Activated CD8-positive, alpha-beta memory T cell treated with anti-CD3 and anti-CD28 coated beads, Interleukin-2, amount 10 ng/mL, durations not matched to agents 7 days and 5 days (primary cell): ENCODE measurements at regions not wholly inside any gene's neighbourhood (a gene's known extent, or its start where the extent isn't known, plus 50 kb on each side); places are given as distances from the start of the nearest gene placed in this dataset.

ENCODE experiments used
- ATAC-seq: fragments of 150-1000 bp; cut with Tn5 transposase; one replicate; pipeline ENCODE4 v1.10.0; 2021; ENCODE audit warnings: moderate library complexity
- CTCF ChIA-PET: fragments of 350-600 bp; sonication (Branson Sonifier 250); formaldehyde crosslinking; loops from one replicate; lab custom pipeline; 2021; ENCODE audit warnings: antibody characterized with exemption; lab: Charles Lee
- DNase-seq: peaks from one replicate; pipeline ENCODE4 v3.0.0-alpha.2; 2020
- H3K27ac Mint-ChIP-seq: one replicate; pipeline ENCODE4 v1.8.0; 2021; ENCODE audit warnings: mild to moderate bottlenecking, mixed read lengths
- H3K27me3 Mint-ChIP-seq: one replicate; pipeline ENCODE4 v1.8.0; 2021; ENCODE audit warnings: mixed read lengths
- H3K36me3 Mint-ChIP-seq: one replicate; pipeline ENCODE4 v1.8.0; 2021; ENCODE audit warnings: mild to moderate bottlenecking, mixed read lengths
- H3K4me1 Mint-ChIP-seq: one replicate; pipeline ENCODE4 v1.8.0; 2021; ENCODE audit warnings: mixed read lengths
- H3K4me3 Mint-ChIP-seq: one replicate; pipeline ENCODE4 v1.8.0; 2021; ENCODE audit warnings: mild to moderate bottlenecking, moderate library complexity, mixed read lengths
- H3K9me3 Mint-ChIP-seq: one replicate; pipeline ENCODE4 v1.8.0; 2022; ENCODE audit warnings: low read depth, mixed read lengths

- Mint-ChIP-seq H3K9me3 (peaks cover 10% of the 10 kb centered on the region), H3K4me1 (no peaks in the 10 kb centered on the region), H3K36me3 (no peaks in the 10 kb centered on the region), H3K27me3 (no peaks in the 10 kb centered on the region), H3K27ac (no peak overlapping the region), H3K4me3 (no peak overlapping the region)
- DNase-seq (no peak), ATAC-seq (no peak)
- CTCF ChIA-PET: no interaction called here
Measured at GRCh38 chr5:145218982-145219381, 616.2 kb downstream of the PRELID2 start.

DNA sequence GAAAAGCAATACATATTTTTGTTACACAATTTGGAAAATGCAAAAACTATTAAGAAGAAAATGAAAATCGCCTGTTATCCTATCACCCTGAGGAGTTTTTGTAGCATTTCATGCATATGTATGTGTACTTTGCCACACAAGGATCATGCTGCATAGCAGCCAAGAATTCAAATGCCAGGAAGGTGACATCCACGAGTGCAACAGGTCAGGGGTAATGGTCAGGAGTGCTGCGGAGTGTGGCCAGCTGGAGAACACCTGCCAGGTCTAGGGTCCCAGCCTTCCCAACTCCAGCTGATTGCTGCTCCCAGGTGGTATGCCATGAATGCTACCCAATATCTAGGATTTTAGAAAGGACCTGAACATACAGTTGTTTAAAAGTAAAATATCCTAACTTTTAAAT is 617.1 kb downstream of the PRELID2 start:
- H3K36me3 Mint-ChIP-seq: no peaks in the 10 kb centered on the region
- no peaks in the 10 kb centered on the region for H3K4me1 Mint-ChIP-seq
- no peak overlapping the region for H3K4me3 Mint-ChIP-seq
- DNase-seq (no peak), ATAC-seq (no peak)
- H3K27me3 Mint-ChIP-seq: no peaks in the 10 kb centered on the region
- CTCF ChIA-PET: no interaction called here
- no peak overlapping the region for H3K27ac Mint-ChIP-seq
- peaks cover 10% of the 10 kb centered on the region for H3K9me3 Mint-ChIP-seq

- CTCF ChIA-PET: no interaction called here
Measured at GRCh38 chr5:145210020-145210419, 625.1 kb downstream of the PRELID2 start.

GRCh38 chr5:145205546-145205945 is 629.6 kb downstream of the PRELID2 start:
- no peak for DNase-seq
- CTCF ChIA-PET: no interaction called here
- H3K27ac Mint-ChIP-seq: no peak overlapping the region
- H3K9me3 Mint-ChIP-seq: peaks cover 14% of the 10 kb centered on the region
- ATAC-seq: no peak
- no peaks in the 10 kb centered on the region for H3K4me1 Mint-ChIP-seq
- H3K4me3 Mint-ChIP-seq: no peak overlapping the region
- no peaks in the 10 kb centered on the region for H3K36me3 Mint-ChIP-seq
- H3K27me3 Mint-ChIP-seq: no peaks in the 10 kb centered on the region

More at GRCh38 chr5:145210020-145210419, 625.1 kb downstream of the PRELID2 start:
- Mint-ChIP-seq H3K27ac (no peak overlapping the region), H3K36me3 (no peaks in the 10 kb centered on the region), H3K9me3 (peaks cover 18% of the 10 kb centered on the region), H3K4me3 (no peak overlapping the region), H3K27me3 (no peaks in the 10 kb centered on the region), H3K4me1 (no peaks in the 10 kb centered on the region)
- ATAC-seq (no peak), DNase-seq (no peak)

GRCh38 chr5:145204743-145205142 is 630.4 kb downstream of the PRELID2 start:
- ATAC-seq (no peak), DNase-seq (no peak)
- no peaks in the 10 kb centered on the region for H3K4me1 Mint-ChIP-seq
- peaks cover 14% of the 10 kb centered on the region for H3K9me3 Mint-ChIP-seq
- no peaks in the 10 kb centered on the region for H3K27me3 Mint-ChIP-seq
- H3K27ac Mint-ChIP-seq: no peak overlapping the region
- no peaks in the 10 kb centered on the region for H3K36me3 Mint-ChIP-seq
- CTCF ChIA-PET: no interaction called here
- no peak overlapping the region for H3K4me3 Mint-ChIP-seq

DNA sequence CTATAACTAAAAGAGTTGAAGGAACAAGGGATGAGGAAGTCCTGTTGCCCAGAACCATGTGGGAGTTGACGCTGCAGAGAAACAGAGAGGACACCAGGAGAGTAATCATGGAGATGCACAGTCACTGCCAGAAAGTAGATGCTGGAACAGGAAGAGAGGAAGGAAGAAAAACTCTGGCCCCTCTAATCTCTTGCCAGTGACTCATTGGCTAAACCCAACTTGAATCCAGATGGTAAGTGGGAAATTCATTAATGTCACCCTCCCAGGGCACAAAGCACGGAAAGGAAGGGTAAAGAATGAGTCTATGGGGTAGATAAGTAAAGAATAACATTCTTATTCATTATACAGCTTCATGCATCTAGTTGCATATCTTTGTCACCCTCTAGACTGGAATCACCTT is 631.9 kb downstream of the PRELID2 start:
- Mint-ChIP-seq H3K4me1 (no peaks in the 10 kb centered on the region), H3K27ac (no peak overlapping the region), H3K36me3 (no peaks in the 10 kb centered on the region), H3K9me3 (peaks cover 11% of the 10 kb centered on the region), H3K27me3 (no peaks in the 10 kb centered on the region), H3K4me3 (no peak overlapping the region)
- CTCF ChIA-PET: no interaction called here
- no peak for DNase-seq
- no peak for ATAC-seq

- CTCF ChIA-PET: no interaction called here
- H3K4me3 Mint-ChIP-seq: no peak overlapping the region
- no peaks in the 10 kb centered on the region for H3K36me3 Mint-ChIP-seq
- H3K27me3 Mint-ChIP-seq: no peaks in the 10 kb centered on the region
- H3K9me3 Mint-ChIP-seq: peaks cover 9% of the 10 kb centered on the region
- DNase-seq (no peak), ATAC-seq (no peak)
- no peak overlapping the region for H3K27ac Mint-ChIP-seq
- H3K4me1 Mint-ChIP-seq: no peaks in the 10 kb centered on the region
Measured at GRCh38 chr5:145198525-145199260, 636.4 kb downstream of the PRELID2 start.

DNA sequence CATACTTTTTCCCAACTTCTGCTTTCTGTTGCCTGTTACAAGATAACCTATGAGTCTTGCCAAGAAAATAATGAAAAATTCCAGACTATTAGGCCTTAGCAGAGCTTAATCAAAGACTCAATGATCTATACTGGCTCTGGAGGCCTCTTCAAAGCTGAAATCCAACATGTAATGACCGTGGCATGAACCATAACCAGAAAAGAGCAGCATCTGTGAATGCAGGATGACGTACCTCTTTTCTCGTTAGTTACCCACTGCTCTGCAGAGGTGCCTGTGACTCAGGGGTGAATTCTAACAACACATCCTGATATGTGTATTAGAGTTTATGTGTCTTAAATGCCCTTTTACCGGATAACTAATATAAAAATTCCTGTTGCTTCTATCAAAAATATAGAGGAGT is 645.4 kb downstream of the PRELID2 start:
- CTCF ChIA-PET: no interaction called here
- Mint-ChIP-seq H3K36me3 (no peaks in the 10 kb centered on the region), H3K4me1 (no peaks in the 10 kb centered on the region), H3K27me3 (no peaks in the 10 kb centered on the region), H3K27ac (no peak overlapping the region), H3K9me3 (peaks cover 13% of the 10 kb centered on the region), H3K4me3 (no peak overlapping the region)
- DNase-seq (no peak), ATAC-seq (no peak)

- peaks cover 2% of the 10 kb centered on the region for H3K9me3 Mint-ChIP-seq
- no peak overlapping the region for H3K4me3 Mint-ChIP-seq
- DNase-seq (no peak), ATAC-seq (no peak)
- H3K27ac Mint-ChIP-seq: no peak overlapping the region
- no peaks in the 10 kb centered on the region for H3K36me3 Mint-ChIP-seq
- H3K4me1 Mint-ChIP-seq: no peaks in the 10 kb centered on the region
- no peaks in the 10 kb centered on the region for H3K27me3 Mint-ChIP-seq
- CTCF ChIA-PET: no interaction called here
Measured at GRCh38 chr5:145180371-145180770, 654.8 kb downstream of the PRELID2 start.

DNA sequence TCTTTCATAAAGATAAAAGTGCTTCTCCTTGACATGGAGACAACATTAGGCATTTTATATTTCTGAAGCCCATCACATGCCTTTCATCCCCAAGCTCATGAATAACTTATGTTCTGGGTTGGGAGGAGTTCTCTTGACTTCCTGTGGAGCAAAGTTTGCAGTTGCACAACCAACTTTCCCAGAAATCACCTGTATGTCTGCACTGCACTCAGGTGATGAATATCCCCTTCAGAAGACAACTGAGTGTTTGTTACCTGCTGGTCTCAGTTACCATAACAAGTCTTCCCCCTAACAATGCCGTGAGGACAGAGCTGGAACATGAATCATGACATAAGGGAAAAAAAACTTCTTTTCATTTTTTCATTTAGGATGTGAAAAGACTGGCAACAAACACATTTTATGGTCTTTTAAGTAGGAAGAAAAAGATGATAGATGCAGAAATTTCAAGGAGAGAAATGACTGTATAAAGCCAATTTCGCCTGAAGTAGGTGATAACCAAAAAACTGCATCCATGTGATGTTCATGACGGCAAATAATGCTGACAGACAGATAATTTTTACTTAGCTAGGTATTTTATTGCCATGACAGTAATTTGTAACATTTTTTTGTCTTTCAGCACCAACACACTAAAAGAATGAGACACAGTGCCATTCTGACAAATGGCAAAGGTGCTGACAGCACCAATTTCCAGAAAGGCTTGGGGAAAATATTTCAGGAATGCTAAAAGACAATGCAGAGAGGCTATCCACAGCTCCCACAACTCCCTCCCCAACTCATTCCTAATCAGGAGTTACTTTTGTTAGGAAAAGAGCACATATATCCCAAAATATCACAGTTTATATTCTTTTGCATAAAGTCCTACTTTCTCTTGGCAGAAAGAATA is 656.3 kb downstream of the PRELID2 start:
- CTCF ChIA-PET: no interaction called here
- Mint-ChIP-seq H3K9me3 (peaks cover 3% of the 10 kb centered on the region), H3K27ac (no peak overlapping the region), H3K4me1 (no peaks in the 10 kb centered on the region), H3K36me3 (no peaks in the 10 kb centered on the region), H3K4me3 (no peak overlapping the region), H3K27me3 (no peaks in the 10 kb centered on the region)
- DNase-seq: no peak
- ATAC-seq: no peak

- no peak for DNase-seq
- Mint-ChIP-seq H3K4me1 (no peaks in the 10 kb centered on the region), H3K9me3 (peaks cover 3% of the 10 kb centered on the region), H3K27ac (no peak overlapping the region), H3K4me3 (no peak overlapping the region), H3K36me3 (no peaks in the 10 kb centered on the region), H3K27me3 (no peaks in the 10 kb centered on the region)
- no peak for ATAC-seq
- CTCF ChIA-PET: no interaction called here
Measured at GRCh38 chr5:145176041-145176440, 659.1 kb downstream of the PRELID2 start.

DNA sequence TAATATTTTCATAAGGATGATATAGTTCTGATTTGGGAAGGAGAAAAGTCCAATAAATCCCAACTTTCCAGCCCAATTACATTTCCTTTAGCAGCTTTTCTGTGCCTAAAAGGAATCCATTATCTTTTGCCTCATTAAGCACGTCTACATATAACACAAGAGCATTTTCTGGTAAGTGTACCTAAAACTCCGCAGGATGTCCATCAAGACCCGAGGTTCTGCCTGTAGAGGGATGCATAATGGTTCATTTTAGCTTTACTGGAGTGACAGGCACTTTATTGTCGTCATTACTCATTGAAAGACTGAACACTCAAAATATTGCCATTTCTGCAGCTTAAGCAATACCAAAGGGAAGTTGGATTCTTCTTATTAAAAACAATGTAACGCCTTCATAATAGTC is 669.0 kb downstream of the PRELID2 start:
- Mint-ChIP-seq H3K27ac (no peak overlapping the region), H3K27me3 (no peaks in the 10 kb centered on the region), H3K36me3 (no peaks in the 10 kb centered on the region), H3K4me3 (no peak overlapping the region), H3K4me1 (no peaks in the 10 kb centered on the region), H3K9me3 (peaks cover 6% of the 10 kb centered on the region)
- ATAC-seq: no peak
- no peak for DNase-seq
- CTCF ChIA-PET: no interaction called here

GRCh38 chr5:145163876-145164275 is 671.3 kb downstream of the PRELID2 start:
- peaks cover 4% of the 10 kb centered on the region for H3K9me3 Mint-ChIP-seq
- H3K36me3 Mint-ChIP-seq: no peaks in the 10 kb centered on the region
- H3K4me3 Mint-ChIP-seq: no peak overlapping the region
- H3K4me1 Mint-ChIP-seq: no peaks in the 10 kb centered on the region
- ATAC-seq (no peak), DNase-seq (no peak)
- H3K27me3 Mint-ChIP-seq: no peaks in the 10 kb centered on the region
- CTCF ChIA-PET: no interaction called here
- no peak overlapping the region for H3K27ac Mint-ChIP-seq

GRCh38 chr5:145162626-145163025 is 672.5 kb downstream of the PRELID2 start:
- CTCF ChIA-PET: no interaction called here
- H3K27me3 Mint-ChIP-seq: no peaks in the 10 kb centered on the region

More at GRCh38 chr5:145162626-145163025, 672.5 kb downstream of the PRELID2 start:
- H3K27ac Mint-ChIP-seq: no peak overlapping the region
- H3K4me1 Mint-ChIP-seq: no peaks in the 10 kb centered on the region
- DNase-seq (no peak), ATAC-seq (no peak)
- peaks cover 4% of the 10 kb centered on the region for H3K9me3 Mint-ChIP-seq
- H3K4me3 Mint-ChIP-seq: no peak overlapping the region
- no peaks in the 10 kb centered on the region for H3K36me3 Mint-ChIP-seq
